GM13977 (cell line): ENCODE measurements at regions not wholly inside any gene's neighbourhood (a gene's known extent, or its start where the extent isn't known, plus 50 kb on each side); places are given as distances from the start of the nearest gene placed in this dataset.

Experiments used
- DNase-seq: peaks from one replicate; pipeline ENCODE4 v3.0.0; 2012; ENCODE audit warnings: low spot score
- CTCF ChIP-seq: IDR thresholded peaks from 2 replicates; pipeline ENCODE4 v1.5.1; 2012; ENCODE audit warnings: mild to moderate bottlenecking, control low read depth; ENCODE audit not compliant: insufficient read depth; ENCODE audit errors: extremely low read depth, missing control alignments
- in situ Hi-C: fragments of 300-500 bp; cut with MboI; formaldehyde crosslinking; loops from one replicate; pipeline ENCODE4 v1.12.0; 2022; ENCODE audit warnings: low sequenced_read_pairs, low pct_unique_long_range_greater_than_20kb, mixed read lengths, inconsistent platforms; ENCODE audit not compliant: unreplicated experiment

- DNase-seq: no peak
- in situ Hi-C loops: no loop called here
Measured at GRCh38 chr10:111425459-111425858, 348.6 kb downstream of the ADRA2A start.

GRCh38 chr10:111429288-111430028 lies 352.6 kb downstream of the ADRA2A start:
- in situ Hi-C loops: no loop called here
- TF ChIP-seq CTCF: no peak
- DNase-seq: no peak

More at GRCh38 chr10:111425459-111425858, 348.6 kb downstream of the ADRA2A start:
- TF ChIP-seq CTCF: no peak

DNA sequence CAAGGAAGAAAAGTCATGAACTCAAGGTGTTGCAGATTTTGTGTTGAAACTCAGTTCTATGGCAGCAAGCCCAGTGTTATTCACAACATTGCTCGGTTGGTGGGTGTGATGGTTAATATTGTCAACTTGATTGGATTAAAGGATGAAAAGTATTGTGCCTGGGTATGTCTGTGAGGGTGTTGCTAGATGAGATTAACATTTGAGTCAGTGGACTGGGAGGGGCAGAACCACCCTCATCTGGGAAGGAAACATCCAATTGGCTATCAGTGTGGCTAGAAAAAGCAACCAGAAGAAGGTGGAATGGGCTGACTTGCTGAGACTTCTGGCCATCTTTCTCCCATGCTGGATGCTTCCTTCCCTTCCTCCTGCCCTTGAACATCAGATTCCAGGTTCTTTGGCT lies 353.2 kb downstream of the ADRA2A start:
- in situ Hi-C loops: no loop called here
- no peak for TF ChIP-seq CTCF
- no peak for DNase-seq

DNA sequence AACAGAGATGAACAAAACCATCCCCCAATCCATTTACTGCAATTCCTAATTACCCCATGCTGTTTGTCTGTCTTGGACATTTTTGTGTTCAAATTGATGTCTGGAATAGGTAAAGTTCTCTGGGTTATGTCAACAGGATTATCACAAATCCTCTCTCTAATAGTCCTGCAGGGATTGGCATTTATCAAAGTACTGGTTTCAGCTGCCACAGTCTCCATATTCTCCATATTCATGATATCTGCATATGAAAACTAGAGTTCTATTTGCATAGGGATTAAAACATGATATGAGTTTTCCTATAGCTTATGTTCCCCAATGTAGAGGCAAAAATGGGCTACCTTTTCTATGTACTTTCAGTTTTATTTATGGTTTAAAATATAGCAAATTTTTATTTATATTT lies 355.8 kb downstream of the ADRA2A start:
- TF ChIP-seq CTCF: no peak
- in situ Hi-C loops: no loop called here

GRCh38 chr10:111435871-111436270 lies 359.0 kb downstream of the ADRA2A start:
- TF ChIP-seq CTCF: no peak
- no peak for DNase-seq
- in situ Hi-C loops: no loop called here

More for the DNA sequence above, 355.8 kb downstream of the ADRA2A start:
- DNase-seq: no peak

GRCh38 chr10:111439034-111439842 lies 362.4 kb downstream of the ADRA2A start:
- TF ChIP-seq CTCF: no peak
- DNase-seq: no peak

More at GRCh38 chr10:111439034-111439842, 362.4 kb downstream of the ADRA2A start:
- in situ Hi-C loops: no loop called here
